HG03066 (cell line): ENCODE measurements at regions not wholly inside any gene's neighbourhood (a gene's known extent, or its start where the extent isn't known, plus 50 kb on each side); places are given as distances from the start of the nearest gene placed in this dataset.
"Not testable (repeated sequence)": the region's sequence is repeated elsewhere in the genome, so short reads cannot be mapped to it uniquely, and the experiment has no call there.

Source experiments
- ATAC-seq: cut with Tn5 transposase; IDR thresholded peaks from one replicate; pipeline ENCODE4 v1.9.1; 2021; ENCODE audit warnings: low read depth; ENCODE audit not compliant: unreplicated experiment

- ATAC-seq, result no peak
These were observed 257.0 kb upstream of the AUTS2 start for GRCh38 chr7:69341288-69341687.

GRCh38 chr7:69342154-69342884 lies 256.0 kb upstream of the AUTS2 start:
- no peak for ATAC-seq

- ATAC-seq, result no peak
These were observed 249.0 kb upstream of the AUTS2 start for GRCh38 chr7:69349291-69349690.

- no peak for ATAC-seq
These were observed 240.0 kb upstream of the AUTS2 start for GRCh38 chr7:69358163-69358821.

- ATAC-seq, result no peak
These were observed 239.1 kb upstream of the AUTS2 start for GRCh38 chr7:69359003-69359700.

GRCh38 chr7:69360913-69361312 lies 237.4 kb upstream of the AUTS2 start:
- no peak for ATAC-seq

- no peak for ATAC-seq
These were observed 235.1 kb upstream of the AUTS2 start for GRCh38 chr7:69363136-69363535.

GRCh38 chr7:69364813-69365643 lies 233.2 kb upstream of the AUTS2 start:
- no peak for ATAC-seq

GRCh38 chr7:69365651-69366192 lies 232.6 kb upstream of the AUTS2 start:
- ATAC-seq, result no peak

- no peak for ATAC-seq
These were observed 230.5 kb upstream of the AUTS2 start for GRCh38 chr7:69367780-69368179.

GRCh38 chr7:69373171-69374043 lies 224.9 kb upstream of the AUTS2 start:
- ATAC-seq, result no peak

GRCh38 chr7:69374044-69374425 lies 224.2 kb upstream of the AUTS2 start:
- ATAC-seq, result no peak

GRCh38 chr7:69377191-69377590 lies 221.1 kb upstream of the AUTS2 start:
- no peak for ATAC-seq

GRCh38 chr7:69388452-69389137 lies 209.7 kb upstream of the AUTS2 start:
- ATAC-seq, result no peak

GRCh38 chr7:69389216-69389615 lies 209.1 kb upstream of the AUTS2 start:
- no peak for ATAC-seq

GRCh38 chr7:69393912-69394311 lies 204.4 kb upstream of the AUTS2 start:
- ATAC-seq, result not testable (repeated sequence)

- ATAC-seq, result no peak
These were observed 203.1 kb upstream of the AUTS2 start for GRCh38 chr7:69395061-69395714.

GRCh38 chr7:69398986-69399385 lies 199.3 kb upstream of the AUTS2 start:
- ATAC-seq, result no peak

GRCh38 chr7:69399401-69399800 lies 198.9 kb upstream of the AUTS2 start:
- no peak for ATAC-seq
